Hepatocyte (in vitro differentiated cells): ENCODE measurements at regions not wholly inside any gene's neighbourhood (a gene's known extent, or its start where the extent isn't known, plus 50 kb on each side); places are given as distances from the start of the nearest gene placed in this dataset.

Experiments used
- EZH2phosphoT487 ChIP-seq: fragments of 200-600 bp; sonication (generic); IDR thresholded peaks from one replicate; pipeline ENCODE4 v1.6.1; 2018; ENCODE audit warnings: antibody characterized with exemption, mild to moderate bottlenecking, low read depth, moderate library complexity; ENCODE audit not compliant: unreplicated experiment, severe bottlenecking
- TF ChIP-seq, protein P1 (sequence below): fragments of 200-600 bp; sonication (generic); IDR thresholded peaks from 2 replicates; pipeline ENCODE4 v1.5.1; 2016; ENCODE audit warnings: antibody characterized with exemption, mild to moderate bottlenecking; ENCODE audit not compliant: poor library complexity

- TF ChIP-seq, protein P1, sequence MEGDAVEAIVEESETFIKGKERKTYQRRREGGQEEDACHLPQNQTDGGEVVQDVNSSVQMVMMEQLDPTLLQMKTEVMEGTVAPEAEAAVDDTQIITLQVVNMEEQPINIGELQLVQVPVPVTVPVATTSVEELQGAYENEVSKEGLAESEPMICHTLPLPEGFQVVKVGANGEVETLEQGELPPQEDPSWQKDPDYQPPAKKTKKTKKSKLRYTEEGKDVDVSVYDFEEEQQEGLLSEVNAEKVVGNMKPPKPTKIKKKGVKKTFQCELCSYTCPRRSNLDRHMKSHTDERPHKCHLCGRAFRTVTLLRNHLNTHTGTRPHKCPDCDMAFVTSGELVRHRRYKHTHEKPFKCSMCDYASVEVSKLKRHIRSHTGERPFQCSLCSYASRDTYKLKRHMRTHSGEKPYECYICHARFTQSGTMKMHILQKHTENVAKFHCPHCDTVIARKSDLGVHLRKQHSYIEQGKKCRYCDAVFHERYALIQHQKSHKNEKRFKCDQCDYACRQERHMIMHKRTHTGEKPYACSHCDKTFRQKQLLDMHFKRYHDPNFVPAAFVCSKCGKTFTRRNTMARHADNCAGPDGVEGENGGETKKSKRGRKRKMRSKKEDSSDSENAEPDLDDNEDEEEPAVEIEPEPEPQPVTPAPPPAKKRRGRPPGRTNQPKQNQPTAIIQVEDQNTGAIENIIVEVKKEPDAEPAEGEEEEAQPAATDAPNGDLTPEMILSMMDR: no peak
- no peak for TF ChIP-seq EZH2phosphoT487
These were observed 268.9 kb downstream of the IGSF11 start for GRCh38 chr3:118765636-118766305.
